H1 (cell line): ENCODE measurements at regions not wholly inside any gene's neighbourhood (a gene's known extent, or its start where the extent isn't known, plus 50 kb on each side); places are given as distances from the start of the nearest gene placed in this dataset.

Experiments used
- CTCF ChIP-seq, 3 experiments: IDR thresholded peaks; 1 replicate in 2 of 3; 2 replicates in 1 of 3; pipeline versions ENCODE4 v1.5.1 to v1.6.1; 2011; ENCODE audit warnings: low read length in 3 of 3, mild to moderate bottlenecking in 3 of 3, inconsistent platforms in 2 of 3, low read depth in 1 of 3, moderate library complexity in 1 of 3; ENCODE audit not compliant: insufficient read depth in 1 of 3; ENCODE audit errors: control extremely low read depth in 1 of 3
- HDAC2 ChIP-seq, 2 experiments: fragments of 300-600 bp in 1 of 2; sonication (generic) in 1 of 2; IDR thresholded peaks; 2 replicates each; pipeline ENCODE4 v1.6.1; 2011 to 2012; ENCODE audit warnings: low read depth in 2 of 2, low read length in 2 of 2, mild to moderate bottlenecking in 2 of 2, moderate library complexity in 2 of 2, borderline replicate concordance in 1 of 2, inconsistent platforms in 1 of 2
- KDM1A ChIP-seq: fragments of 200-600, 300-600 bp; sonication (generic); IDR thresholded peaks from 2 replicates; pipeline ENCODE4 v1.7.1; 2016; ENCODE audit warnings: mild to moderate bottlenecking, low read length, borderline replicate concordance

- TF ChIP-seq KDM1A: no peak
- no peak for TF ChIP-seq HDAC2 (IDR thresholded peaks at IDR 0.05; ENCODE audit: borderline replicate concordance in 1 of 2, low read depth in 2 of 2, low read length in 2 of 2)
- no peak for TF ChIP-seq CTCF (IDR thresholded peaks at IDR 0.05; ENCODE audit: control extremely low read depth in 1 of 3, insufficient read depth in 1 of 3, low read depth in 1 of 3, low read length in 3 of 3)
These were observed 168.5 kb upstream of the CXCL13 start for GRCh38 chr4:77437079-77437478.
